ENCODE measurements at regions not wholly inside any gene's neighbourhood (a gene's known extent, or its start where the extent isn't known, plus 50 kb on each side); places are given as distances from the start of the nearest gene placed in this dataset.
A peak's percentile ranks its signal among the peaks of the same experiment; 100 is the strongest.

GRCh38 chr6:2436410-2437154 is 191.2 kb upstream of the GMDS start:
- no peak for TF ChIP-seq CTCF (IDR thresholded peaks at IDR 0.05)
- intact Hi-C loops (cut with DNase I), result no loop called here
- no peak overlapping the region for H3K4me3 ChIP-seq
- ATAC-seq (no peak), DNase-seq (no peak)
- no peak overlapping the region for H3K27ac ChIP-seq
- no peaks in the 10 kb centered on the region for H3K27me3 ChIP-seq (ENCODE audit: low read depth)
- H3K36me3 ChIP-seq, result no peaks in the 10 kb centered on the region
- H3K4me1 ChIP-seq, result no peaks in the 10 kb centered on the region
- no peaks in the 10 kb centered on the region for H3K9me3 ChIP-seq

GRCh38 chr6:2435323-2435722 is 189.9 kb upstream of the GMDS start:
- no peaks in the 10 kb centered on the region for H3K27me3 ChIP-seq (ENCODE audit: low read depth)
- no peaks in the 10 kb centered on the region for H3K4me1 ChIP-seq
- H3K27ac ChIP-seq, result no peak overlapping the region
- intact Hi-C loops (cut with DNase I), result no loop called here
- ATAC-seq (no peak), DNase-seq (no peak)
- H3K36me3 ChIP-seq, result no peaks in the 10 kb centered on the region
- H3K9me3 ChIP-seq, result no peaks in the 10 kb centered on the region
- TF ChIP-seq CTCF (IDR thresholded peaks at IDR 0.05), result no peak
- H3K4me3 ChIP-seq, result no peak overlapping the region

- no peak for DNase-seq
- ATAC-seq, result no peak
- no peaks in the 10 kb centered on the region for H3K36me3 ChIP-seq
- no peaks in the 10 kb centered on the region for H3K9me3 ChIP-seq
- no peak overlapping the region for H3K4me3 ChIP-seq
- H3K27ac ChIP-seq, result no peak overlapping the region
- intact Hi-C loops (cut with DNase I), result no loop called here
- H3K4me1 ChIP-seq, result no peaks in the 10 kb centered on the region
- no peak for TF ChIP-seq CTCF (IDR thresholded peaks at IDR 0.05)
- H3K27me3 ChIP-seq (ENCODE audit: low read depth), result no peaks in the 10 kb centered on the region
These were observed 189.5 kb upstream of the GMDS start for GRCh38 chr6:2434912-2435311.

GRCh38 chr6:2434116-2434515 is 188.7 kb upstream of the GMDS start:
- H3K27me3 ChIP-seq (ENCODE audit: low read depth), result no peaks in the 10 kb centered on the region
- no peak for TF ChIP-seq CTCF (IDR thresholded peaks at IDR 0.05)
- H3K4me1 ChIP-seq, result no peaks in the 10 kb centered on the region
- no peak for DNase-seq
- H3K27ac ChIP-seq, result no peak overlapping the region
- H3K9me3 ChIP-seq, result no peaks in the 10 kb centered on the region
- H3K4me3 ChIP-seq, result no peak overlapping the region
- peak in 1 of 2 donors; percentile 55 for ATAC-seq
- no peaks in the 10 kb centered on the region for H3K36me3 ChIP-seq
- intact Hi-C loops (cut with DNase I), result no loop called here

- H3K27ac ChIP-seq, result no peak overlapping the region
- intact Hi-C loops (cut with DNase I), result no loop called here
- no peaks in the 10 kb centered on the region for H3K9me3 ChIP-seq
- TF ChIP-seq CTCF (IDR thresholded peaks at IDR 0.05), result no peak
- no peaks in the 10 kb centered on the region for H3K27me3 ChIP-seq (ENCODE audit: low read depth)
- no peak overlapping the region for H3K4me3 ChIP-seq
- DNase-seq, result no peak
- H3K36me3 ChIP-seq, result no peaks in the 10 kb centered on the region
- no peak for ATAC-seq
- no peaks in the 10 kb centered on the region for H3K4me1 ChIP-seq
These were observed 188.3 kb upstream of the GMDS start for GRCh38 chr6:2433711-2434110.

Data from lower lobe of right lung (tissue), 2 donors.